ENCODE measurements at regions not wholly inside any gene's neighbourhood (a gene's known extent, or its start where the extent isn't known, plus 50 kb on each side); places are given as distances from the start of the nearest gene placed in this dataset.

- TF ChIP-seq REST (IDR thresholded peaks at IDR 0.05; ENCODE audit: low read depth, low read length) (no peak), RFX5 (IDR thresholded peaks at IDR 0.05; ENCODE audit: low read length) (no peak), FOSL2 (IDR thresholded peaks at IDR 0.05; ENCODE audit: borderline replicate concordance, low read depth) (no peak), NRF1 (IDR thresholded peaks at IDR 0.05; ENCODE audit: low read depth, low read length) (no peak), USF2 (IDR thresholded peaks at IDR 0.05; ENCODE audit: borderline replicate concordance, low read depth, low read length) (no peak), SIN3A (IDR thresholded peaks at IDR 0.05; ENCODE audit: borderline replicate concordance, low read depth, low read length) (no peak), POLR2AphosphoS5 (IDR thresholded peaks at IDR 0.05; ENCODE audit: low read depth, low read length) (no peak), TCF12 (IDR thresholded peaks at IDR 0.05) (no peak)
Observed at GRCh38 chr18:76578571-76579300, 83.7 kb upstream of the ZNF516 start (continued).

GRCh38 chr18:76573325-76574025, 78.4 kb upstream of the ZNF516 start:
- POLR2A ChIA-PET, result no interaction called here
- TF ChIP-seq ZBTB33 (IDR thresholded peaks at IDR 0.05; ENCODE audit: borderline replicate concordance, low read depth) (no peak), SIN3A (IDR thresholded peaks at IDR 0.05; ENCODE audit: borderline replicate concordance, low read depth, low read length) (no peak), EP300 (IDR thresholded peaks at IDR 0.05; ENCODE audit: borderline replicate concordance in 1 of 2, low read depth in 1 of 2, low read length in 1 of 2) (no peak), FOXM1 (IDR thresholded peaks at IDR 0.05; ENCODE audit: low read depth) (no peak), MEF2A (IDR thresholded peaks at IDR 0.05; ENCODE audit: borderline replicate concordance, low read depth) (no peak)
- Histone ChIP-seq H2AFZ (ENCODE audit: low read depth) (no peak overlapping the region), H3K36me3 (replicated peaks in 1 of 2; ENCODE audit: control insufficient read depth in 1 of 2, insufficient read depth in 2 of 2, low read length in 1 of 2) (no peaks in the 10 kb centered on the region), H3K4me3 (ENCODE audit: low read depth in 2 of 2, low read length in 1 of 2) (no peak overlapping the region), H3K9me2 (no peaks in the 10 kb centered on the region), H4K20me1 (ENCODE audit: insufficient read depth) (no peaks in the 10 kb centered on the region), H3K9me3 (no peaks in the 10 kb centered on the region), H3K9ac (no peak overlapping the region), H3K27me3 (ENCODE audit: insufficient read depth) (no peaks in the 10 kb centered on the region), H3F3A (replicated peaks; ENCODE audit: insufficient read depth) (no peaks in the 10 kb centered on the region), H3K79me2 (ENCODE audit: insufficient read depth) (no peaks in the 10 kb centered on the region), H3K27ac (ENCODE audit: low read depth in 2 of 2, low read length in 1 of 2) (no peak overlapping the region), H3K4me1 (ENCODE audit: control insufficient read depth in 1 of 2, insufficient read depth in 2 of 2, low read depth in 1 of 2, low read length in 1 of 2) (no peaks in the 10 kb centered on the region), H3K4me2 (no peak overlapping the region)
- CTCF ChIA-PET, result no interaction called here
- no peak for DNase-seq
- 31% methylated on average over 3 of the region's 4 CpGs for WGBS (ENCODE audit: low lambda C conversion rate)

Data from SK-N-SH (cell line).